ENCODE measurements at regions not wholly inside any gene's neighbourhood (a gene's known extent, or its start where the extent isn't known, plus 50 kb on each side); places are given as distances from the start of the nearest gene placed in this dataset.

GRCh38 chr10:120960725-120961124 lies 109.6 kb downstream of the WDR11 start:
- H3K4me3 ChIP-seq (ENCODE audit: low read depth, low read length): no peak overlapping the region
- DNase-seq (ENCODE audit: low read depth, low spot score): no peak
- in situ Hi-C loops (cut with HindIII; ENCODE audit: low sequenced_read_pairs): no loop called here
- TF ChIP-seq, protein P1, sequence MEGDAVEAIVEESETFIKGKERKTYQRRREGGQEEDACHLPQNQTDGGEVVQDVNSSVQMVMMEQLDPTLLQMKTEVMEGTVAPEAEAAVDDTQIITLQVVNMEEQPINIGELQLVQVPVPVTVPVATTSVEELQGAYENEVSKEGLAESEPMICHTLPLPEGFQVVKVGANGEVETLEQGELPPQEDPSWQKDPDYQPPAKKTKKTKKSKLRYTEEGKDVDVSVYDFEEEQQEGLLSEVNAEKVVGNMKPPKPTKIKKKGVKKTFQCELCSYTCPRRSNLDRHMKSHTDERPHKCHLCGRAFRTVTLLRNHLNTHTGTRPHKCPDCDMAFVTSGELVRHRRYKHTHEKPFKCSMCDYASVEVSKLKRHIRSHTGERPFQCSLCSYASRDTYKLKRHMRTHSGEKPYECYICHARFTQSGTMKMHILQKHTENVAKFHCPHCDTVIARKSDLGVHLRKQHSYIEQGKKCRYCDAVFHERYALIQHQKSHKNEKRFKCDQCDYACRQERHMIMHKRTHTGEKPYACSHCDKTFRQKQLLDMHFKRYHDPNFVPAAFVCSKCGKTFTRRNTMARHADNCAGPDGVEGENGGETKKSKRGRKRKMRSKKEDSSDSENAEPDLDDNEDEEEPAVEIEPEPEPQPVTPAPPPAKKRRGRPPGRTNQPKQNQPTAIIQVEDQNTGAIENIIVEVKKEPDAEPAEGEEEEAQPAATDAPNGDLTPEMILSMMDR (IDR thresholded peaks at IDR 0.05; ENCODE audit: low read depth, low read length): no peak

- DNase-seq (ENCODE audit: low read depth, low spot score): no peak
- TF ChIP-seq, protein P1 (IDR thresholded peaks at IDR 0.05; ENCODE audit: low read depth, low read length): no peak
- in situ Hi-C loops (cut with HindIII; ENCODE audit: low sequenced_read_pairs): no loop called here
- no peak overlapping the region for H3K4me3 ChIP-seq (ENCODE audit: low read depth, low read length)
Measured at GRCh38 chr10:120961795-120962755, 110.9 kb downstream of the WDR11 start.

GRCh38 chr10:120962756-120963593 lies 111.8 kb downstream of the WDR11 start:
- in situ Hi-C loops (cut with HindIII; ENCODE audit: low sequenced_read_pairs): no loop called here
- no peak overlapping the region for H3K4me3 ChIP-seq (ENCODE audit: low read depth, low read length)
- TF ChIP-seq, protein P1 (IDR thresholded peaks at IDR 0.05; ENCODE audit: low read depth, low read length): no peak
- DNase-seq (ENCODE audit: low read depth, low spot score): no peak

DNA sequence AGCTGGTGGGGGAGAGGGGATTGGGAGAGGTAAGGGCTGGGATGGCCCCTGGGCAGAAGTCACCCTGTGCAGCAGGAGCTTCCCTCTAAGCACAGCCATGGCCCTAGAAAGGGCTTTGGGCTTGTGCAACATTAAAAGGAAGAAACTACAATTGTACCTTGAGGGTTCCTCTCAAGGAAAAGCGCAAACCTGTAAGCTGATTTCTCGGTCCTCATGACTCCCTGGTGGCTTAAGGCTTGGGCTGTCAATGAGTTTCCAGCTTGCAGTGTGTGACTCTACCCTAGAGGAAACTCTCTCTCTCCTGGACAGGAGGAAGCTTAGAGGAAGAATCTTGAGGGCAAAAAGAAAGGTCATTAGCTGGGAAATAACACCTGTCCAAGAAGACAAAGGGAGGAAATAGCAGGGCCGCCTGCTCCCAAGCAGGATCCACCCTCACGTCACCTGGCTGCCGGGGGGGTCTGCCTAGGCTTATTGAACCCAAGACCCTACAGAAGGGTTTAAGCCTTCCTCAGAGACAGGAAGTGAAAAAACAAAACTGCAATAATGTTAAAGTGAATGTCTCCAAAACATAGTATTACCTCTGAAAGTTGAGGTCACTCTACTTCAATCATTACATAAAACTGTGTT lies 112.5 kb downstream of the WDR11 start:
- no peak for DNase-seq (ENCODE audit: low read depth, low spot score)
- in situ Hi-C loops (cut with HindIII; ENCODE audit: low sequenced_read_pairs): no loop called here
- no peak overlapping the region for H3K4me3 ChIP-seq (ENCODE audit: low read depth, low read length)
- TF ChIP-seq, protein P1 (IDR thresholded peaks at IDR 0.05; ENCODE audit: low read depth, low read length): no peak

DNA sequence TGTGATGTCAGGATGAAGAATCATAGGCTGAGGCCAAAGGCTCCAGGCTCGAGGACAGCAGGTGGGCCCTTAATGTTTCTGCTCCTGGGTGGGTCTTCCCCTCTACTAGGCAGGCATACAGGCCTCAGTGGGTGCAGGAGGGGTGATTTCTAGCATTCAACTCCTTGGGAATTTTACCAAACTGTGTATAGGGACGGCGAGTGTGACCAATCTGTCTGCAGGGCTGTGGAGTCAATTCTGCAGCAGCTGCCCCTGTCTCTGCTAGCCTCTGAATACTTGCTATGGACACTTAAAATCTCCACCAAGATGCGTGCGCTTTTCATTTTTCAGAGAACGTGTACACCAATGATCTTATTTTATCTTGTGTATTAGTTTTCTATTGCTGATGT lies 115.5 kb downstream of the WDR11 start:
- no peak overlapping the region for H3K4me3 ChIP-seq (ENCODE audit: low read depth, low read length)
- in situ Hi-C loops (cut with HindIII; ENCODE audit: low sequenced_read_pairs): no loop called here
- TF ChIP-seq, protein P1 (IDR thresholded peaks at IDR 0.05; ENCODE audit: low read depth, low read length): no peak
- DNase-seq (ENCODE audit: low read depth, low spot score): no peak

GRCh38 chr10:120969219-120969645 lies 118.1 kb downstream of the WDR11 start:
- in situ Hi-C loops (cut with HindIII; ENCODE audit: low sequenced_read_pairs): no loop called here
- DNase-seq (ENCODE audit: low read depth, low spot score): peak; percentile 17
- TF ChIP-seq, protein P1 (IDR thresholded peaks at IDR 0.05; ENCODE audit: low read depth, low read length): no peak

More at GRCh38 chr10:120969219-120969645, 118.1 kb downstream of the WDR11 start:
- no peak overlapping the region for H3K4me3 ChIP-seq (ENCODE audit: low read depth, low read length)

All from astrocyte of the spinal cord (primary cell).